Colonic mucosa (tissue), 4 donors: ENCODE measurements at regions not wholly inside any gene's neighbourhood (a gene's known extent, or its start where the extent isn't known, plus 50 kb on each side); places are given as distances from the start of the nearest gene placed in this dataset.

Experiments
- DNase-seq: peaks from one replicate; pipeline ENCODE4 v3.0.0-alpha.2; 2020
- H3K27ac ChIP-seq: fragments of 200-600 bp; one replicate; pipeline ENCODE4 v1.8.0; 2021
- H3K27me3 ChIP-seq: fragments of 200-600 bp; one replicate; pipeline ENCODE4 v1.8.0; 2021
- H3K36me3 ChIP-seq: fragments of 200-600 bp; one replicate; pipeline ENCODE4 v1.8.0; 2021
- H3K4me1 ChIP-seq: fragments of 200-600 bp; one replicate; pipeline ENCODE4 v1.8.0; 2021; ENCODE audit warnings: mild to moderate bottlenecking
- H3K4me3 ChIP-seq: fragments of 200-600 bp; one replicate; pipeline ENCODE4 v1.8.0; 2021
- H3K9ac ChIP-seq, 2 donors: one replicate each; pipeline ENCODE4 v1.7.0; 2013; ENCODE audit warnings: control low read depth in 2 of 2, low read depth in 2 of 2, low read length in 2 of 2
- H3K9me3 ChIP-seq: fragments of 200-600 bp; one replicate; pipeline ENCODE4 v1.8.0; 2021
- intact Hi-C: fragments of 100-400 bp; cut with DNase I; formaldehyde crosslinking; loops from one replicate; pipeline ENCODE4 v1.14.1; 2022
- TF ChIP-seq, protein P1 (sequence below): fragments of 200-600 bp; IDR thresholded peaks from one replicate; pipeline ENCODE4 v1.8.0; 2022; ENCODE audit warnings: antibody characterized with exemption, mild to moderate bottlenecking
- donor health status: healthy.
- donor health status: DM: no; HTN: no; CAD: no.
- donor health status: DM: no; HTN: no; CAD: no.

DNA sequence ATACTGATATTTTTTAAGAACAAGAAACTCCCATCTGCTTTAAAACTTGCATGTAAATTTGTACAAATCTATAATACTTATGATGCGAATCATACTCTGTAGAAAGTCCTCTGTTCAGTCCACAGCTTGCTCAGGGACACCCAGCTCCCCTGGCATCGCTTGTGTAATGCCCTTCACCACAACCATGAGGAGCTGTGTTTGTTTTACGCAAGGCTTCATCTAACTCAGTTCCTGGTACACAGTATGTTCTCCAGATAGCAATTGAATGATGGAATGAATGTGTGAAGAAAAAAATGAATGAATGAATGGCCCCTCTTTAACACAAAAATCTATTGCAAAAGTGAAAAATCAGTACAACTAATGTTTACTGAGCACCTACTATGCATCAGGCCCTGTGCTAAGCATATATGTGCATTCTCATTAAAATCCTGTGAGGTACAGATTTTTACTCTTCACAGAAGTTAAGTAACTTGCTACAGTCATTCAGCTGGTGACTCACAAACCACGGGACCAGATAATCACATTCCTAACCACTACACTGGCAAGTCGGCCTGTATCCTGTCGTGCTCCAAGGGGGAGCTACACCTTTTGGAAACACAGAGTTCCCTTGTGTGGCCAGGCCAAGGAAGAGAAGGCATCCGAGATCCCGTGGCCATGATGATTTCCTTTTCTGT lies 58.7 kb upstream of the KDR start:
- no peak overlapping the region for H3K9ac ChIP-seq
- H3K36me3 ChIP-seq, result no peaks in the 10 kb centered on the region
- no peak overlapping the region for H3K27ac ChIP-seq
- TF ChIP-seq, protein P1, sequence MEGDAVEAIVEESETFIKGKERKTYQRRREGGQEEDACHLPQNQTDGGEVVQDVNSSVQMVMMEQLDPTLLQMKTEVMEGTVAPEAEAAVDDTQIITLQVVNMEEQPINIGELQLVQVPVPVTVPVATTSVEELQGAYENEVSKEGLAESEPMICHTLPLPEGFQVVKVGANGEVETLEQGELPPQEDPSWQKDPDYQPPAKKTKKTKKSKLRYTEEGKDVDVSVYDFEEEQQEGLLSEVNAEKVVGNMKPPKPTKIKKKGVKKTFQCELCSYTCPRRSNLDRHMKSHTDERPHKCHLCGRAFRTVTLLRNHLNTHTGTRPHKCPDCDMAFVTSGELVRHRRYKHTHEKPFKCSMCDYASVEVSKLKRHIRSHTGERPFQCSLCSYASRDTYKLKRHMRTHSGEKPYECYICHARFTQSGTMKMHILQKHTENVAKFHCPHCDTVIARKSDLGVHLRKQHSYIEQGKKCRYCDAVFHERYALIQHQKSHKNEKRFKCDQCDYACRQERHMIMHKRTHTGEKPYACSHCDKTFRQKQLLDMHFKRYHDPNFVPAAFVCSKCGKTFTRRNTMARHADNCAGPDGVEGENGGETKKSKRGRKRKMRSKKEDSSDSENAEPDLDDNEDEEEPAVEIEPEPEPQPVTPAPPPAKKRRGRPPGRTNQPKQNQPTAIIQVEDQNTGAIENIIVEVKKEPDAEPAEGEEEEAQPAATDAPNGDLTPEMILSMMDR, result no peak
- intact Hi-C loops, result no loop called here
- no peaks in the 10 kb centered on the region for H3K9me3 ChIP-seq
- H3K4me1 ChIP-seq, result no peaks in the 10 kb centered on the region
- H3K27me3 ChIP-seq, result no peaks in the 10 kb centered on the region
- DNase-seq, result no peak
- no peak overlapping the region for H3K4me3 ChIP-seq

DNA sequence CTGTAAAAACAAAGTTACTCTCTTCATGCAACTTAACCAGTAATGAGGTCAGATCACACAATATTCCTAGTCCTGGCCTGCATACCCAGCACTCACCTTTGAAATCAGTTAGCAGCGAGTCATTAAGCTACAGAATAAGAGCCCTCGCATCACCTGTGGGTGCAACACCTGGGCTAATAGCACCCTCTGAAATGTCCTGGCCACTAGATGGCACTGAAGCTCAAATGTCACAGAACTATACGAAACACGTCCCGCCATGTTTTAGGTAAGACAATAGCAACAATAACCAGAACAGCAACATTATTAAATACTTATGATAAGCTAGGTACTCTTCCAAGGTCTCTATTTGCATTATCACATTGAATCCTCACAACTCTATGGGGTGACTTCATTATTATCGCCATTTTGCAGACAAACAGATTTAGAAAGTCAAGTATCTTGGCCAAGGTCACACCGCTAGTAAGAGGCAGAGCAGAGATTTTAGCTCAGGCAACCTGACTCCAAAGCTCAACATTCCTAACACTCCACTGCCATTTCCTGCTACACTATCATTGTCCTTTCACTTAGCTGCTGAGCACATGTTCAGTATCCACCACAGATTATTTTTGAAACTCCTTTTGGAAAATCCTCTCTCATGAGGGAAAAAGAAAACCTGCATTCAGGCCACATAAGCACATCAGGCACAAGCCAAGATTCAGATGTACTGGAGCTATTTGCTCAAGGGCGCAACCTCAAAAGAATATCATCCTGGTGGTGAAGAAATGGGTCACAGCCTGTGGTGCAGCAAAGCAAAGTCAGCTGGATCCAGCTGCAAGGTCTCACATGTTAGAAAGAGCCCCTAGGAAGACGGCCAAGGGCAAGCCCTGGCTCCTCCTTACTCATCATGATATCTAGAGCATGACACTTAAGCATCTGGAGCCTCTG lies 59.5 kb upstream of the KDR start:
- peak; percentile 66 for DNase-seq
- no peak overlapping the region for H3K9ac ChIP-seq
- no peaks in the 10 kb centered on the region for H3K36me3 ChIP-seq
- no peaks in the 10 kb centered on the region for H3K9me3 ChIP-seq
- no peaks in the 10 kb centered on the region for H3K4me1 ChIP-seq
- TF ChIP-seq, protein P1, result peak; percentile 31
- intact Hi-C loops, result loop anchor here (5.0 kb wide), 1 partner anchor 137 kb away; no protein-coding TSS in a partner anchor
- no peak overlapping the region for H3K4me3 ChIP-seq
- no peak overlapping the region for H3K27ac ChIP-seq
- H3K27me3 ChIP-seq, result no peaks in the 10 kb centered on the region

DNA sequence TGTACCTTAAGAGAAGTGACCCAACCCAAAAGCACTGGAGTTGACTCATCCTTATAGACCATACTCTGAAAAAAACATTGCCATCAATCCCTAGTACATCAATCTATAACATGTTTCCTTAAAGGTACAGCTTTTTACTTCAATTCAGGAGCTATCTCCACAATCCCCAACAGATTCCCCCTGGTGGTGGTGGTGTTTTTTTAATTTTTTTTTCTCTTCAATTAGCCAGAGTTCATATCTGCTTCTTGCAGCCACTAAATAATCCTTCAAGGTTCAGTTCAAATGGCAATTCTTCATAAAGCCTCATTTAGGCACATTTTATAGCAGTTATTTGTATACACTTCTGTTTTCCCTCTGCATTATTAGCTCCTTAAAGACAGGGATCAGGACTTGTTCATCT lies 60.7 kb upstream of the KDR start:
- Histone ChIP-seq H3K4me1 (no peaks in the 10 kb centered on the region), H3K9me3 (no peaks in the 10 kb centered on the region), H3K27me3 (no peaks in the 10 kb centered on the region), H3K27ac (no peak overlapping the region), H3K4me3 (no peak overlapping the region), H3K36me3 (no peaks in the 10 kb centered on the region), H3K9ac (no peak overlapping the region)
- intact Hi-C loops, result loop anchor here (5.0 kb wide), 1 partner anchor 136 kb away; no protein-coding TSS in a partner anchor
- TF ChIP-seq, protein P1, result no peak
- no peak for DNase-seq

DNA sequence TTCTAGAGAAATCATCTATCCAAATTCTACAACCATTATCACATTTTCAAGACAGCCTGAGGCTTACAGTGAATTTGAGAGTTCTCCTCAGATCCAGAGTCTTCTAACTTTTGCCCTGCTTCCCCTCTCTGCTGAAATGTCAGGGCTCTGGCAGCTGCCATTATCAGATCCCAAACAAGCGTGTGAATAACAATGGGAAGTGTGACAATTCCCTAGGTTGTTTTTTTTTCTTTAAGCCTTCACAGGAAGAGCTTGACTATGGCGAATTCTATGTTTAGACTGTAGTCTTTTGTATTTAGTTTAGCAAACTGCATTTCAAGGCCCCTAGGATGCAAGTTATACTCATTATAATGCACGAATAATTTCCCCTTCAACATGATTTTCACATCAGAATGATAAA lies 61.3 kb upstream of the KDR start:
- Histone ChIP-seq H3K4me1 (no peaks in the 10 kb centered on the region), H3K27me3 (no peaks in the 10 kb centered on the region), H3K27ac (no peak overlapping the region), H3K9ac (no peak overlapping the region), H3K9me3 (no peaks in the 10 kb centered on the region), H3K36me3 (no peaks in the 10 kb centered on the region), H3K4me3 (no peak overlapping the region)
- TF ChIP-seq, protein P1, result no peak
- DNase-seq, result no peak
- intact Hi-C loops, result loop anchor here (5.0 kb wide), 1 partner anchor 136 kb away; no protein-coding TSS in a partner anchor

DNA sequence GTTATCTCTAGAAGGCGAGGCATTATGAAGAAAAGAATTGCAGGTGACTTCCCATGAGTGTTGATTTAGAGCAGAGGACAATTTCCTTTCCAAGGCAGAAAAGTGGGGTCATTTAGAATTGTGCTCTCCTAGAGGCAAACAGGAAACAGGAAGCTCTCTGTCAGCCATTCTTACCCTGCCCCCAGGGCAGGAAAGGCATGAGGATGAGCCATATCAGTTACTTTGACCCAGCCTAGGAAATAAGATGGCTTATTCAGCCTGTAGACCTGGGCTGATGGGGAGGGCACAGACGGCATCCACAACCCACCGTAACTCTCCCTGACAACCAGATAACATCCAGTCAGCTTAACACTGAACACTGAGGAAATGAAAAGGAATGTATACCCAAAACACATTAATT lies 88.8 kb upstream of the KDR start:
- Histone ChIP-seq H3K36me3 (no peaks in the 10 kb centered on the region), H3K27ac (no peak overlapping the region), H3K9ac (no peak overlapping the region), H3K4me1 (no peaks in the 10 kb centered on the region), H3K9me3 (no peaks in the 10 kb centered on the region), H3K4me3 (no peak overlapping the region), H3K27me3 (no peaks in the 10 kb centered on the region)
- intact Hi-C loops, result no loop called here
- TF ChIP-seq, protein P1, result no peak
- no peak for DNase-seq
